Osteoblast (primary cell): ENCODE measurements at regions not wholly inside any gene's neighbourhood (a gene's known extent, or its start where the extent isn't known, plus 50 kb on each side); places are given as distances from the start of the nearest gene placed in this dataset.

Experiments used
- DNase-seq: peaks from one replicate; pipeline ENCODE4 v3.0.0; 2011; ENCODE audit warnings: low spot score, mixed read lengths; ENCODE audit not compliant: insufficient read length; ENCODE audit errors: missing footprints
- H2AFZ ChIP-seq: 2 replicates; pipeline ENCODE4 v1.6.0; 2011; ENCODE audit warnings: mild to moderate bottlenecking, low read length
- H3K27ac ChIP-seq: 2 replicates; pipeline ENCODE4 v1.5.1; 2011; ENCODE audit warnings: mild to moderate bottlenecking, low read depth, low read length, moderate library complexity
- H3K27me3 ChIP-seq: 2 replicates; pipeline ENCODE4 v1.6.0; 2012; ENCODE audit warnings: mild to moderate bottlenecking, control low read depth, inconsistent platforms, low read length, moderate library complexity; ENCODE audit not compliant: insufficient read depth
- H3K36me3 ChIP-seq: 2 replicates; pipeline ENCODE4 v1.5.1; 2011; ENCODE audit warnings: mild to moderate bottlenecking, low read length, control low read depth, moderate library complexity; ENCODE audit not compliant: insufficient read depth
- H3K4me1 ChIP-seq: 2 replicates; pipeline ENCODE4 v1.5.1; 2011; ENCODE audit warnings: mild to moderate bottlenecking, low read length, control low read depth, moderate library complexity; ENCODE audit not compliant: insufficient read depth
- H3K4me2 ChIP-seq: 2 replicates; pipeline ENCODE4 v1.6.0; 2011; ENCODE audit warnings: mild to moderate bottlenecking, low read length; ENCODE audit not compliant: insufficient read depth
- H3K4me3 ChIP-seq: fragments of 200-600 bp; sonication (generic); 3 replicates; pipeline ENCODE4 v1.5.1; 2012; ENCODE audit warnings: mild to moderate bottlenecking, low read length, inconsistent platforms; ENCODE audit not compliant: insufficient read depth
- H3K79me2 ChIP-seq: 2 replicates; pipeline ENCODE4 v1.6.0; 2012; ENCODE audit warnings: mild to moderate bottlenecking, low read length, control low read depth, inconsistent platforms; ENCODE audit not compliant: insufficient read depth
- H3K9me3 ChIP-seq: 2 replicates; pipeline ENCODE4 v1.5.1; 2011; ENCODE audit warnings: low read depth, low read length, control low read depth
- H4K20me1 ChIP-seq: 2 replicates; pipeline ENCODE4 v1.6.0; 2012; ENCODE audit warnings: mild to moderate bottlenecking, low read length, control low read depth; ENCODE audit not compliant: insufficient read depth
- TF ChIP-seq, protein P1 (sequence below): IDR thresholded peaks from 2 replicates; pipeline ENCODE4 v1.5.1; 2011; ENCODE audit warnings: mild to moderate bottlenecking, low read depth, low read length, moderate library complexity; ENCODE audit errors: extremely low read depth

DNA sequence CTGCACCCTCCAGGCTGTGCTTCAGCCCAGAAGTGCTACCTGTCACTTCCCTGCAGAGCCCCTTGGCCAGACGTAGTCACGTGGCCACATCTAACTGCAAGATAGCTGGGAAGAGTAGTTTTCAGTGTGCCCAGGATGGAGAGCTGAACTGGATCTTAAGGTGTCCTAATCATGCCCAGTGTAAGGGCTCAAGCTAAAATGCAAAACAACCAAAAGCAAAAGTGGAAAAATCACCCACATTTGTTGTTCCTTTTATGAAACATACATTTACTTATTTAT lies 59.4 kb upstream of the ROR1 start:
- H3K4me1 ChIP-seq: peaks cover 10% of the 10 kb centered on the region
- TF ChIP-seq, protein P1, sequence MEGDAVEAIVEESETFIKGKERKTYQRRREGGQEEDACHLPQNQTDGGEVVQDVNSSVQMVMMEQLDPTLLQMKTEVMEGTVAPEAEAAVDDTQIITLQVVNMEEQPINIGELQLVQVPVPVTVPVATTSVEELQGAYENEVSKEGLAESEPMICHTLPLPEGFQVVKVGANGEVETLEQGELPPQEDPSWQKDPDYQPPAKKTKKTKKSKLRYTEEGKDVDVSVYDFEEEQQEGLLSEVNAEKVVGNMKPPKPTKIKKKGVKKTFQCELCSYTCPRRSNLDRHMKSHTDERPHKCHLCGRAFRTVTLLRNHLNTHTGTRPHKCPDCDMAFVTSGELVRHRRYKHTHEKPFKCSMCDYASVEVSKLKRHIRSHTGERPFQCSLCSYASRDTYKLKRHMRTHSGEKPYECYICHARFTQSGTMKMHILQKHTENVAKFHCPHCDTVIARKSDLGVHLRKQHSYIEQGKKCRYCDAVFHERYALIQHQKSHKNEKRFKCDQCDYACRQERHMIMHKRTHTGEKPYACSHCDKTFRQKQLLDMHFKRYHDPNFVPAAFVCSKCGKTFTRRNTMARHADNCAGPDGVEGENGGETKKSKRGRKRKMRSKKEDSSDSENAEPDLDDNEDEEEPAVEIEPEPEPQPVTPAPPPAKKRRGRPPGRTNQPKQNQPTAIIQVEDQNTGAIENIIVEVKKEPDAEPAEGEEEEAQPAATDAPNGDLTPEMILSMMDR: no peak
- no peak for DNase-seq
- no peaks in the 10 kb centered on the region for H3K9me3 ChIP-seq
- H3K4me2 ChIP-seq: peak overlapping the region; percentile 45
- H3K27ac ChIP-seq: no peak overlapping the region
- H3K36me3 ChIP-seq: no peaks in the 10 kb centered on the region
- H2AFZ ChIP-seq: no peak overlapping the region
- H4K20me1 ChIP-seq: no peaks in the 10 kb centered on the region
- no peaks in the 10 kb centered on the region for H3K27me3 ChIP-seq
- H3K79me2 ChIP-seq: no peaks in the 10 kb centered on the region
- H3K4me3 ChIP-seq: no peak overlapping the region

DNA sequence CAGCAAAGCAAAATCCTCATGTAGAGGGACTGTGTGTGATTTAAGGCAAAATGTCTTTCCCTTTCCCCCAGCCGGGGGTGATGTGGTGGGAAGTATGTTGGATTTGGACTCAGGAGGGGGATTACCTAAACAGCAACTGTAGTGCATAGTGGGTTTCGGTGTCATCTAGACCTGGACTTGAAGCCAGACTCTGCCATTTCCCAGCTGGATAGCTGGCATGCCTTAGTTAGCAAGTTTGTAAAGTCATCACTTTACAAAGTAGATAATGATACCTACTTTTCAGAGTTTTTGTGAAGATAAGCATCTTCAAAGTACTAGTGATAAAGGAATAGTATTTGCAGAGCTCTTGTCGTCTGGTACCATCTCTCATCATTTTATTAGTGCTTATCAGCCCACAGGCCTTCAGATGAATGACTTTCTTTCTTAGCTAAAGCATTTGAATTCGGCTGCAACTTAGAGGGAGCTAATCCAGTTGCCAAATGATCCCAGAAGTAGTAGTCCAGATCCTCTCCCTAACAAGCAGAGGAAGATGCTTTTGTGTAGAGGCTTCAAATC lies 56.2 kb upstream of the ROR1 start:
- Histone ChIP-seq H3K27me3 (no peaks in the 10 kb centered on the region), H3K4me1 (peaks cover 16% of the 10 kb centered on the region)

DNA sequence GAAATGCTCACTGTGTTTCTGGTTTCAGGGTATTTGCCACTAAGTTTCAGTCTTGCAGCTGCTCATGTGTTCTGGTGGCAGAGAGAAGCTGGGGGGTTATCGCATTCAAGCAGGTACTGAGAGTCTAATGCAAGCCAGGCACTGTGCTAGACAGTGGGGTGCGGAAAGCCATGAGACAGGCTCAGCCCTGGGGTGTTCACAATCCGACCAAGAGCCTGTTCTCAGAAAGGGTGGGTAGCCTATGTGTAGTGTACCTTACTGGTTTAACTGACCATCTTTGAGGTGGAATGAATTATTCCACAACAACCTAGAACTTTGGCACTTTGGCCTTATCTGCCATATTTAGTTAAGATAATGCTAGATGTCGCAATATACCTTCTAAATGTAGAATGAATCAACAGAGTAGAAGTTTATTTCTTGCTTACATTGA lies 55.3 kb upstream of the ROR1 start:
- Histone ChIP-seq H3K79me2 (no peaks in the 10 kb centered on the region), H3K4me3 (no peak overlapping the region), H3K36me3 (no peaks in the 10 kb centered on the region), H3K9me3 (no peaks in the 10 kb centered on the region), H3K4me2 (no peak overlapping the region), H2AFZ (no peak overlapping the region), H4K20me1 (no peaks in the 10 kb centered on the region), H3K27me3 (no peaks in the 10 kb centered on the region), H3K4me1 (peaks cover 16% of the 10 kb centered on the region), H3K27ac (no peak overlapping the region)
- no peak for DNase-seq
- TF ChIP-seq, protein P1: no peak

More for the DNA sequence above, 56.2 kb upstream of the ROR1 start:
- Histone ChIP-seq H2AFZ (no peak overlapping the region), H3K27ac (no peak overlapping the region), H3K4me2 (no peak overlapping the region), H3K36me3 (no peaks in the 10 kb centered on the region), H3K4me3 (no peak overlapping the region), H3K9me3 (no peaks in the 10 kb centered on the region), H3K79me2 (no peaks in the 10 kb centered on the region), H4K20me1 (no peaks in the 10 kb centered on the region)
- DNase-seq: no peak
- TF ChIP-seq, protein P1: no peak

DNA sequence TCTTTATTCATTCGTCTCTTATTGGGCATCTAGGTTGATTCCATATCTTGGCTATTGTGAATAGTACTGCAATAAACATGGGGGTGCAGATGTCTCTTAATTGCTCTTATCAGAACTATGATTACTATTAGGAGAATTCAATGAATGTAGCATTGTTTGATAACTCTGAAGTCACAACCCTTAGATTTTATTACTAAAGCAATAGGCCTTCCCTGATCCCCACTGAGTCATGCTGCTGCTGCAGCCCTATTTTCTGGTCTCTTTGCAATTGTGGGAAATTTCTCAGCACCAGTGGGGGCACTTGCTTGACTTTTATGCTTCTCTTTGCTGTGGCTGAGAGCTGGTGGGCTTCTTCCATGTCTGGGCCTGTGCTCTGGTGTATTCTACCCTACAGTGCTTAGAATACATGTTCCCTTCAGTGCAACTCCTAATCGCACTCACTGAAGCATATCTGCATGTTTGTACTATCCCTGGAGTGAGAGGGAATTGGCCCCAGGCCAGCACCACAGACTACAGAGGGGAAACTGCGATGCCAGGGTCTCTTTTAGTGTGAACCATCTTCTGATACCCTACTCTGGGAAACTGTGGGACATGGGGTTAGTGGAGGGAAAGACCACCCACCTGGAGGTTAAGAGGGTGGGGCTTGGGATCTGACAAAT lies 52.2 kb upstream of the ROR1 start:
- Histone ChIP-seq H2AFZ (no peak overlapping the region), H3K36me3 (no peaks in the 10 kb centered on the region), H3K4me3 (no peak overlapping the region), H3K27ac (no peak overlapping the region), H3K79me2 (no peaks in the 10 kb centered on the region), H4K20me1 (no peaks in the 10 kb centered on the region), H3K4me2 (no peak overlapping the region), H3K27me3 (no peaks in the 10 kb centered on the region), H3K9me3 (no peaks in the 10 kb centered on the region), H3K4me1 (peaks cover 11% of the 10 kb centered on the region)
- TF ChIP-seq, protein P1: no peak
- no peak for DNase-seq
